Fibroblast of skin of abdomen (primary cell): ENCODE measurements at regions not wholly inside any gene's neighbourhood (a gene's known extent, or its start where the extent isn't known, plus 50 kb on each side); places are given as distances from the start of the nearest gene placed in this dataset.
"Not testable (repeated sequence)": the region's sequence is repeated elsewhere in the genome, so short reads cannot be mapped to it uniquely, and the experiment has no call there.

Source experiments
- DNase-seq: peaks from one replicate; pipeline ENCODE4 v3.0.0-alpha.2; 2013

- DNase-seq: no peak
Observed at GRCh38 chrY:8151561-8151960, 1185.7 kb upstream of the TSPY4 start.

GRCh38 chrY:8128578-8128977, 1208.7 kb upstream of the TSPY4 start:
- no peak for DNase-seq

GRCh38 chrY:8125907-8126571, 1211.2 kb upstream of the TSPY4 start:
- peak; percentile 62 for DNase-seq

GRCh38 chrY:8121825-8122224, 1210.3 kb upstream of the AMELY start:
- peak; percentile 54 for DNase-seq

GRCh38 chrY:8094429-8094828, 1182.9 kb upstream of the AMELY start:
- no peak for DNase-seq

- no peak for DNase-seq
Observed at GRCh38 chrY:8092926-8093325, 1181.4 kb upstream of the AMELY start.

- no peak for DNase-seq
Observed at GRCh38 chrY:8085925-8086324, 1174.4 kb upstream of the AMELY start.

- no peak for DNase-seq
Observed at GRCh38 chrY:8084192-8084591, 1172.6 kb upstream of the AMELY start.

GRCh38 chrY:8081151-8081550, 1169.6 kb upstream of the AMELY start:
- no peak for DNase-seq

GRCh38 chrY:8065220-8065619, 1153.7 kb upstream of the AMELY start:
- no peak for DNase-seq

GRCh38 chrY:8064500-8064899, 1152.9 kb upstream of the AMELY start:
- no peak for DNase-seq

- DNase-seq: no peak
Observed at GRCh38 chrY:8063973-8064372, 1152.4 kb upstream of the AMELY start.

GRCh38 chrY:8058613-8059012, 1147.1 kb upstream of the AMELY start:
- no peak for DNase-seq

GRCh38 chrY:8051340-8051739, 1139.8 kb upstream of the AMELY start:
- DNase-seq: no peak

GRCh38 chrY:8041238-8041637, 1129.7 kb upstream of the AMELY start:
- no peak for DNase-seq

GRCh38 chrY:8036563-8036962, 1125.0 kb upstream of the AMELY start:
- no peak for DNase-seq

GRCh38 chrY:8035653-8036052, 1124.1 kb upstream of the AMELY start:
- no peak for DNase-seq

GRCh38 chrY:8034673-8035072, 1123.1 kb upstream of the AMELY start:
- DNase-seq: no peak

- no peak for DNase-seq
Observed at GRCh38 chrY:8033200-8033599, 1121.6 kb upstream of the AMELY start.

GRCh38 chrY:8020540-8020939, 1109.0 kb upstream of the AMELY start:
- no peak for DNase-seq

- no peak for DNase-seq
Observed at GRCh38 chrY:8011515-8011914, 1100.0 kb upstream of the AMELY start.

- peak; percentile 37 for DNase-seq
Observed at GRCh38 chrY:8004196-8004595, 1092.6 kb upstream of the AMELY start.

- DNase-seq: no peak
Observed at GRCh38 chrY:7996726-7997125, 1085.2 kb upstream of the AMELY start.

- DNase-seq: not testable (repeated sequence)
Observed at GRCh38 chrY:7994781-7995180, 1083.2 kb upstream of the AMELY start.

GRCh38 chrY:7979770-7980169, 1068.2 kb upstream of the AMELY start:
- no peak for DNase-seq
